SU-DHL-6 (cell line): ENCODE measurements at regions not wholly inside any gene's neighbourhood (a gene's known extent, or its start where the extent isn't known, plus 50 kb on each side); places are given as distances from the start of the nearest gene placed in this dataset.

Experiments
- EZH2phosphoT487 ChIP-seq: fragments of 200-600 bp; sonication (generic), shearing (Covaris generic); conservative IDR thresholded peaks from 2 replicates; pipeline ENCODE4 v1.6.1; 2018; ENCODE audit warnings: mild to moderate bottlenecking, antibody characterized with exemption, low read length, moderate library complexity, mixed read lengths
- TF ChIP-seq, protein P1 (sequence below): fragments of 200-600 bp; sonication (generic); IDR thresholded peaks from one replicate; pipeline ENCODE4 v1.5.1; 2017; ENCODE audit warnings: antibody characterized with exemption, mild to moderate bottlenecking, low read length, moderate library complexity; ENCODE audit not compliant: insufficient read depth, poor library complexity, severe bottlenecking

DNA sequence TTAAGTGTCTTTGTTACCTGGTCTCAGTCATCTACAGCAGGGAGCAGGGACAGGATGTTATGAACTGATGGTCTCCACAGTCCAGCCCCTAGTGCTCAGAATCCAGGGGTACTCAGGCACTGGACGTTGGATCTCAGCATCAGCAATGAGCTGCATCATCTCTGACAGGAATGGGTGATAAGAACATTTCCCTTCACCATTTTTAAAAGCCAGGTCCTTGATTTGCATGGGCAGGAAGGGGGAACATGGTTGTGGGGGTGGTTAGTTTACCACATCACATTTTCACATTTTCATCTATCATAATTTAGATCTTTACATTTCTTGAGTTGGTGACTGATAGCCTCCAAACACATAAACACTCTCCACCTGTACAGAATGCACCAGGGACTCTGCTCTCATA is 427.8 kb upstream of the NPVF start:
- TF ChIP-seq, protein P1, sequence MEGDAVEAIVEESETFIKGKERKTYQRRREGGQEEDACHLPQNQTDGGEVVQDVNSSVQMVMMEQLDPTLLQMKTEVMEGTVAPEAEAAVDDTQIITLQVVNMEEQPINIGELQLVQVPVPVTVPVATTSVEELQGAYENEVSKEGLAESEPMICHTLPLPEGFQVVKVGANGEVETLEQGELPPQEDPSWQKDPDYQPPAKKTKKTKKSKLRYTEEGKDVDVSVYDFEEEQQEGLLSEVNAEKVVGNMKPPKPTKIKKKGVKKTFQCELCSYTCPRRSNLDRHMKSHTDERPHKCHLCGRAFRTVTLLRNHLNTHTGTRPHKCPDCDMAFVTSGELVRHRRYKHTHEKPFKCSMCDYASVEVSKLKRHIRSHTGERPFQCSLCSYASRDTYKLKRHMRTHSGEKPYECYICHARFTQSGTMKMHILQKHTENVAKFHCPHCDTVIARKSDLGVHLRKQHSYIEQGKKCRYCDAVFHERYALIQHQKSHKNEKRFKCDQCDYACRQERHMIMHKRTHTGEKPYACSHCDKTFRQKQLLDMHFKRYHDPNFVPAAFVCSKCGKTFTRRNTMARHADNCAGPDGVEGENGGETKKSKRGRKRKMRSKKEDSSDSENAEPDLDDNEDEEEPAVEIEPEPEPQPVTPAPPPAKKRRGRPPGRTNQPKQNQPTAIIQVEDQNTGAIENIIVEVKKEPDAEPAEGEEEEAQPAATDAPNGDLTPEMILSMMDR, result no peak
- TF ChIP-seq EZH2phosphoT487, result no peak
